GM21529 (cell line): ENCODE measurements at regions not wholly inside any gene's neighbourhood (a gene's known extent, or its start where the extent isn't known, plus 50 kb on each side); places are given as distances from the start of the nearest gene placed in this dataset.
"Not testable (repeated sequence)": the region's sequence is repeated elsewhere in the genome, so short reads cannot be mapped to it uniquely, and the experiment has no call there.

Experiments
- ATAC-seq: cut with Tn5 transposase; IDR thresholded peaks from one replicate; pipeline ENCODE4 v1.9.1; 2021; ENCODE audit not compliant: unreplicated experiment

GRCh38 chr7:106583706-106584690 lies 77.0 kb downstream of the CCDC71L start:
- no peak for ATAC-seq

GRCh38 chr7:106583100-106583499 lies 77.9 kb downstream of the CCDC71L start:
- ATAC-seq = no peak

GRCh38 chr7:106582365-106582764 lies 78.6 kb downstream of the CCDC71L start:
- no peak for ATAC-seq

GRCh38 chr7:106579086-106579485 lies 81.9 kb downstream of the CCDC71L start:
- ATAC-seq = not testable (repeated sequence)

GRCh38 chr7:106575138-106575823 lies 85.7 kb downstream of the CCDC71L start:
- ATAC-seq = no peak

GRCh38 chr7:106573738-106574137 lies 87.2 kb downstream of the CCDC71L start:
- ATAC-seq = no peak

- no peak for ATAC-seq
These were observed 87.8 kb downstream of the CCDC71L start for GRCh38 chr7:106573125-106573663.

GRCh38 chr7:106572394-106573124 lies 88.4 kb downstream of the CCDC71L start:
- ATAC-seq = no peak

- ATAC-seq = no peak
These were observed 89.4 kb downstream of the CCDC71L start for GRCh38 chr7:106571563-106571962.

- no peak for ATAC-seq
These were observed 90.0 kb downstream of the CCDC71L start for GRCh38 chr7:106570948-106571418.

- ATAC-seq = no peak
These were observed 90.8 kb downstream of the CCDC71L start for GRCh38 chr7:106570146-106570545.

GRCh38 chr7:106569500-106569929 lies 91.4 kb downstream of the CCDC71L start:
- no peak for ATAC-seq

- no peak for ATAC-seq
These were observed 92.1 kb downstream of the CCDC71L start for GRCh38 chr7:106568680-106569499.

- no peak for ATAC-seq
These were observed 92.8 kb downstream of the CCDC71L start for GRCh38 chr7:106568002-106568679.

- ATAC-seq = not testable (repeated sequence)
These were observed 93.6 kb downstream of the CCDC71L start for GRCh38 chr7:106567204-106568001.

- no peak for ATAC-seq
These were observed 94.3 kb downstream of the CCDC71L start for GRCh38 chr7:106566672-106567071.

- no peak for ATAC-seq
These were observed 94.8 kb downstream of the CCDC71L start for GRCh38 chr7:106566196-106566595.

GRCh38 chr7:106565428-106565827 lies 95.5 kb downstream of the CCDC71L start:
- no peak for ATAC-seq
